Right lobe of liver (tissue), 6 donors: ENCODE measurements at regions not wholly inside any gene's neighbourhood (a gene's known extent, or its start where the extent isn't known, plus 50 kb on each side); places are given as distances from the start of the nearest gene placed in this dataset.

Source experiments
- ATAC-seq, 4 donors: fragments of 200-7000 bp; cut with Tn5 transposase; one replicate each; pipeline ENCODE4 v1.9.1; 2020; ENCODE audit warnings: mild to moderate bottlenecking in 4 of 4, moderate library complexity in 4 of 4
- DNase-seq, 3 donors: peaks; one replicate each; pipeline ENCODE4 v3.0.0-alpha.2; 2020
- H3K27ac ChIP-seq, 3 donors: fragments of 200-600 bp; one replicate each; pipeline ENCODE4 v1.8.0; 2022
- H3K27me3 ChIP-seq, 2 donors: fragments of 200-600 bp; one replicate each; pipeline ENCODE4 v1.8.0; 2022
- H3K36me3 ChIP-seq, 4 donors: fragments of 200-600 bp; sonication (generic) in 1 of 4; one replicate each; pipeline versions ENCODE4 v1.5.1 to v1.8.0; 2017 to 2022; ENCODE audit warnings: control low read depth in 1 of 4
- H3K4me1 ChIP-seq, 4 donors: fragments of 200-600 bp; sonication (generic) in 1 of 4; one replicate each; pipeline versions ENCODE4 v1.5.1 to v1.8.0; 2017 to 2022; ENCODE audit warnings: control low read depth in 1 of 4
- H3K4me3 ChIP-seq, 3 donors: fragments of 200-600 bp; one replicate each; pipeline ENCODE4 v1.8.0; 2022
- H3K9me3 ChIP-seq, 4 donors: fragments of 200-600 bp; sonication (generic) in 1 of 4; one replicate each; pipeline versions ENCODE4 v1.5.1 to v1.8.0; 2017 to 2022; ENCODE audit warnings: control low read depth in 1 of 4
- POLR2A ChIP-seq: fragments of 450-650 bp; IDR thresholded peaks from one replicate; pipeline ENCODE4 v1.6.1; 2017; ENCODE audit warnings: antibody characterized with exemption, mild to moderate bottlenecking
- WGBS: methylation state at CpG from one replicate; pipeline ENCODE4 v1.1.6; 2018; ENCODE audit warnings: low coverage, low lambda C conversion rate; ENCODE audit not compliant: insufficient coverage; ENCODE audit errors: missing lambda C conversion rate; 5-methylcytosine and 5-hydroxymethylcytosine counted together
- intact Hi-C, 2 donors: fragments of 100-400 bp; cut with DNase I; formaldehyde crosslinking; loops; one replicate each; pipeline versions ENCODE4 v1.11.2 to v1.14.1; 2022
- TF ChIP-seq, protein P1 (sequence below), 4 donors: fragments of 200-600 bp in 3 of 4; fragments of 450-650 bp in 1 of 4; IDR thresholded peaks; one replicate each; pipeline versions ENCODE4 v1.5.1 to v1.8.0; 2016 to 2022; ENCODE audit warnings: antibody characterized with exemption in 4 of 4, mild to moderate bottlenecking in 2 of 4
- donor health status: DM: no; HTN: yes; CAD: no.
- donor health status: DM: no; HTN: no; CAD: no.
- donor health status: DM: no; HTN: no; CAD: no.
- donor health status: DM: no; HTN: yes; CAD: no.
- donor health status: DM: no; HTN: yes; CAD: no.

DNA sequence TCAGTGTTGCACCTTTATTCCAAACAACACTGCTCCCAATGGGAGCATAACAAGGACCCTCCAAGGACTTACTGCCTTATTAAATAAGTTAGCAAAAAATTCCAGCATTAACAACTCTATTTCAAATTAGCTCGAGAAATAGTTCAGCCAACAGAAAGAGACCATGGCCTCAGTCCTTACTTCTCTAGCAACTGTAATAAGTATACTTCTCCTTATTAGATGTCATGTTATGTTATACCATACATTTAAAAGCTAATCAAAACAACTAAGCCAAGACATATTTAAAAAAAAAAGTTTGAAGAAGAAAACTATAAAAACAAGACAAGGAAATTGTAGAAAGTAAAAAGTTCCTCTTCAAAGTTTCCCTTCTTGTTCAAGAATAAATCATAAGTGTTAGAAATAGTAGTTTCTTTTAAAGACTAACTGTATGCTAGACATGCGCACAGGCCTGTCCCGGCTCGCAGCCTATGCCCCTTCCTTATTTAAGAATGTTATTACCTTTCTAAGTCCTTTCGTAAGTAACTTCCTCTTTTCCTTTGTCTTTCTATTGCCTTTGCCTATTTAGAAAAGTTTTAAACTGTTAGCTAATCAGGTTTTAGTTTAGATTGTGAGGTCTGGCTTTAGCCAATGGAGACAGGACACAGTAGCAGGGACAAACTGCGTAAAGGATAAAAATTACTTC, 68.6 kb downstream of the RESF1 start:
- TF ChIP-seq, protein P1, sequence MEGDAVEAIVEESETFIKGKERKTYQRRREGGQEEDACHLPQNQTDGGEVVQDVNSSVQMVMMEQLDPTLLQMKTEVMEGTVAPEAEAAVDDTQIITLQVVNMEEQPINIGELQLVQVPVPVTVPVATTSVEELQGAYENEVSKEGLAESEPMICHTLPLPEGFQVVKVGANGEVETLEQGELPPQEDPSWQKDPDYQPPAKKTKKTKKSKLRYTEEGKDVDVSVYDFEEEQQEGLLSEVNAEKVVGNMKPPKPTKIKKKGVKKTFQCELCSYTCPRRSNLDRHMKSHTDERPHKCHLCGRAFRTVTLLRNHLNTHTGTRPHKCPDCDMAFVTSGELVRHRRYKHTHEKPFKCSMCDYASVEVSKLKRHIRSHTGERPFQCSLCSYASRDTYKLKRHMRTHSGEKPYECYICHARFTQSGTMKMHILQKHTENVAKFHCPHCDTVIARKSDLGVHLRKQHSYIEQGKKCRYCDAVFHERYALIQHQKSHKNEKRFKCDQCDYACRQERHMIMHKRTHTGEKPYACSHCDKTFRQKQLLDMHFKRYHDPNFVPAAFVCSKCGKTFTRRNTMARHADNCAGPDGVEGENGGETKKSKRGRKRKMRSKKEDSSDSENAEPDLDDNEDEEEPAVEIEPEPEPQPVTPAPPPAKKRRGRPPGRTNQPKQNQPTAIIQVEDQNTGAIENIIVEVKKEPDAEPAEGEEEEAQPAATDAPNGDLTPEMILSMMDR (IDR thresholded peaks at IDR 0.05) = no peak
- no peak for TF ChIP-seq POLR2A
- Histone ChIP-seq H3K36me3 (no peaks in the 10 kb centered on the region), H3K4me1 (no peaks in the 10 kb centered on the region), H3K4me3 (no peak overlapping the region), H3K27me3 (no peaks in the 10 kb centered on the region), H3K9me3 (no peaks in the 10 kb centered on the region), H3K27ac (no peak overlapping the region)
- ATAC-seq (no peak), DNase-seq (no peak)
- WGBS = 71% methylated on average over 6 of the region's 6 CpGs
- intact Hi-C loops = no loop called here

DNA sequence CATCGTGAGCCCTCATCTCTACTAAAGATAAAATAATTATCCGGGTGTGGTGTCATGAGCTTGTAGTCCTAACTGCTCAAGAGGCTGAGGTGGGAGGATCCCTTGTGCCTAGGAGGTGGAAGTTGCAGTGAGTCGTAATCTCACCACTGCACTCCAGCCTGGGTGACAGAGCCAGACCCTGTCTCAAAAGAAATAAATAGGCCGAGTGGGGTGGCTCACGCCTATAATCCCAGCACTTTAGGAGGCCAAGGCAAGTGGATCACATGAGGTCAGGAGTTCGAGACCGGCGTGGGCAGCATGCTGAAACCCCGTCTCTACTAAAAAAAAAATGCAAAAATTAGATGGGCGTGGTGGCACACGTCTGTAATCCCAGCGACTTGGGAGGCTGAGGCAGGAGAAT, 70.9 kb downstream of the RESF1 start:
- Histone ChIP-seq H3K27ac (no peak overlapping the region), H3K4me3 (no peak overlapping the region), H3K4me1 (no peaks in the 10 kb centered on the region), H3K36me3 (no peaks in the 10 kb centered on the region), H3K9me3 (no peaks in the 10 kb centered on the region), H3K27me3 (no peaks in the 10 kb centered on the region)
- intact Hi-C loops = no loop called here
- no peak for TF ChIP-seq POLR2A
- TF ChIP-seq, protein P1 (IDR thresholded peaks at IDR 0.05) = no peak
- ATAC-seq = no peak
- no peak for DNase-seq
- 94% methylated on average over 6 of the region's 12 CpGs for WGBS

DNA sequence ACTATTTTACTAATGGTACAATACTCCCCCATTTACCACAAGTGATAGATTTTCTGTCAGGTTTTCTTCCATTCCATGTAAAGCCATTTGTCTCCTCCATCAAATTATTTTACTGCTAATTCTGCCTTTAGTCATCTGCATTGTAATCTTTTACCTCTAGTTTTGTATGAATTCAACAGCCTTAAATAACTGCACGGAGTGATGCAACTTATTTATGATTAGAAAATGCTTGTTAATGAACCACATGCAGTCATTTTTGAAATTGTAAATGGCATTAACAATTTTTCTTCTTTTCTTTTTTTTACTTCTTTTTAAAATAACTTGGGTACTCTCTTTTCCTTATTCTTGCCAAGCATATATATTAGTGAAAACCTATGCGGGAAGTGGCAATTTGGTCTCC, 71.5 kb downstream of the RESF1 start:
- Histone ChIP-seq H3K9me3 (no peaks in the 10 kb centered on the region), H3K27me3 (no peaks in the 10 kb centered on the region), H3K27ac (no peak overlapping the region), H3K4me1 (no peaks in the 10 kb centered on the region), H3K4me3 (no peak overlapping the region), H3K36me3 (no peaks in the 10 kb centered on the region)
- intact Hi-C loops = no loop called here
- DNase-seq (no peak), ATAC-seq (no peak)
- 68% methylated on average over 2 of the region's 2 CpGs for WGBS
- TF ChIP-seq, protein P1 (IDR thresholded peaks at IDR 0.05) = no peak
- no peak for TF ChIP-seq POLR2A

DNA sequence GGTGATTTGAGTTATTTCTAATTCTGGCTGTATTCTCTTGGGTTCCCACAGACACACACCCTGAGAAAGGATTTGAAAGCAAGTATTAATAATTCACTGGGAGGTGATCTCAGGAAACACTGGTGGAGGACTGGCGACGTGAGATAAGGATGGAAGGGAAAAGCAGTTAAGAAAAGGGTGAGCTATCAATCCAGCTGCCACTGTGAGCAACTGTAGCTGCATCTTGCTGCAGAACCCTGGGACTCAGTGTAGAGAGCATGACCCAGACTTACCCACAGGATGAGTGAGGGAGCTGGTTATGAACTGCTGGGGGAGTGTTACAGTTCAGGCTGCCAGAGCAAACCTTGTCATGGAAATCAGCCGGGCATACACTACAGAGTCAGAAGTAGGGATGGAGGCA, 71.9 kb downstream of the RESF1 start:
- peak in 2 of 4 donors; percentile 60 to 63 for ATAC-seq
- no peaks in the 10 kb centered on the region for H3K9me3 ChIP-seq
- no peak for DNase-seq

More for the DNA sequence above, 71.9 kb downstream of the RESF1 start:
- H3K4me3 ChIP-seq = no peak overlapping the region
- no peaks in the 10 kb centered on the region for H3K27me3 ChIP-seq
- no peak overlapping the region for H3K27ac ChIP-seq
- WGBS = 36% methylated on average over 2 of the region's 3 CpGs
- TF ChIP-seq, protein P1 (IDR thresholded peaks at IDR 0.05) = no peak
- TF ChIP-seq POLR2A = no peak
- no peaks in the 10 kb centered on the region for H3K36me3 ChIP-seq
- intact Hi-C loops = no loop called here
- no peaks in the 10 kb centered on the region for H3K4me1 ChIP-seq
